Loucy (cell line): ENCODE measurements at regions not wholly inside any gene's neighbourhood (a gene's known extent, or its start where the extent isn't known, plus 50 kb on each side); places are given as distances from the start of the nearest gene placed in this dataset.

Source experiments
- H2AFZ ChIP-seq: fragments of 200-600 bp; sonication (generic); 2 replicates; pipeline ENCODE4 v1.6.0; 2016; ENCODE audit warnings: antibody characterized with exemption, mild to moderate bottlenecking, low read length, moderate library complexity
- H3F3A ChIP-seq: fragments of 200-600 bp; 2 replicates; pipeline ENCODE4 v1.6.0; 2016; ENCODE audit warnings: antibody characterized with exemption, low read depth, mild to moderate bottlenecking
- H3K27me3 ChIP-seq: fragments of 200-600 bp; sonication (generic); 2 replicates; pipeline ENCODE4 v1.6.1; 2014; ENCODE audit warnings: low read length, mild to moderate bottlenecking; ENCODE audit not compliant: insufficient read depth, poor library complexity, severe bottlenecking
- H3K36me3 ChIP-seq: fragments of 200-600 bp; sonication (generic); 2 replicates; pipeline ENCODE4 v1.6.1; 2016; ENCODE audit warnings: low read length; ENCODE audit not compliant: insufficient read depth
- H3K4me1 ChIP-seq: fragments of 200-600 bp; sonication (generic); 2 replicates; pipeline ENCODE4 v1.5.1; 2014; ENCODE audit warnings: low read length, mild to moderate bottlenecking; ENCODE audit not compliant: insufficient read depth, poor library complexity, severe bottlenecking
- H3K4me2 ChIP-seq: fragments of 200-600 bp; sonication (generic); 2 replicates; pipeline ENCODE4 v1.6.0; 2014; ENCODE audit warnings: antibody characterized with exemption, low read length, low read depth, mild to moderate bottlenecking; ENCODE audit not compliant: poor library complexity, severe bottlenecking
- H3K4me3 ChIP-seq: fragments of 200-600 bp; sonication (generic); 2 replicates; pipeline ENCODE4 v1.5.1; 2014; ENCODE audit warnings: low read length, mild to moderate bottlenecking, mixed read lengths; ENCODE audit not compliant: poor library complexity, severe bottlenecking
- H3K79me2 ChIP-seq: fragments of 200-600 bp; sonication (generic); 2 replicates; pipeline ENCODE4 v1.6.1; 2014; ENCODE audit warnings: low read length; ENCODE audit not compliant: insufficient read depth
- H3K9ac ChIP-seq: fragments of 200-600 bp; sonication (generic); 2 replicates; pipeline ENCODE4 v1.6.0; 2014; ENCODE audit warnings: mild to moderate bottlenecking, low read depth, low read length, moderate library complexity; ENCODE audit not compliant: poor library complexity, severe bottlenecking
- H3K9me2 ChIP-seq: fragments of 200-600 bp; sonication (generic); replicated peaks from 2 replicates; pipeline ENCODE4 v1.6.1; 2016; ENCODE audit warnings: low read depth, low read length, mixed read lengths
- H3K9me3 ChIP-seq: fragments of 200-600 bp; sonication (generic); 2 replicates; pipeline ENCODE4 v1.6.1; 2014; ENCODE audit warnings: mild to moderate bottlenecking, antibody characterized with exemption, low read length, low read depth; ENCODE audit not compliant: insufficient read depth
- H4K20me1 ChIP-seq: fragments of 200-600 bp; sonication (generic); 2 replicates; pipeline ENCODE4 v1.6.0; 2014; ENCODE audit warnings: antibody characterized with exemption, low read length, mild to moderate bottlenecking; ENCODE audit not compliant: insufficient read depth, poor library complexity, severe bottlenecking
- CTCF ChIP-seq: fragments of 200-600 bp; sonication (generic); conservative IDR thresholded peaks from 2 replicates; pipeline ENCODE4 v1.5.1; 2014; ENCODE audit warnings: mild to moderate bottlenecking, antibody characterized with exemption, low read length
- EZH2phosphoT487 ChIP-seq: fragments of 200-600 bp; IDR thresholded peaks from 2 replicates; pipeline ENCODE4 v1.6.1; 2018; ENCODE audit warnings: antibody characterized with exemption, mild to moderate bottlenecking, moderate library complexity, borderline replicate concordance

GRCh38 chr14:98101323-98101722 lies 1170.7 kb downstream of the BCL11B start:
- TF ChIP-seq EZH2phosphoT487 (no peak), CTCF (no peak)
- H2AFZ ChIP-seq, result no peak overlapping the region
- H3K4me2 ChIP-seq, result no peak overlapping the region
- H3K9ac ChIP-seq, result no peak overlapping the region
- H3K9me3 ChIP-seq, result no peaks in the 10 kb centered on the region
- no peaks in the 10 kb centered on the region for H3K4me1 ChIP-seq
- no peaks in the 10 kb centered on the region for H3F3A ChIP-seq
- no peaks in the 10 kb centered on the region for H3K36me3 ChIP-seq
- no peaks in the 10 kb centered on the region for H3K27me3 ChIP-seq
- H3K79me2 ChIP-seq, result no peaks in the 10 kb centered on the region
- H3K4me3 ChIP-seq, result no peak overlapping the region
- no peaks in the 10 kb centered on the region for H3K9me2 ChIP-seq
- no peaks in the 10 kb centered on the region for H4K20me1 ChIP-seq

DNA sequence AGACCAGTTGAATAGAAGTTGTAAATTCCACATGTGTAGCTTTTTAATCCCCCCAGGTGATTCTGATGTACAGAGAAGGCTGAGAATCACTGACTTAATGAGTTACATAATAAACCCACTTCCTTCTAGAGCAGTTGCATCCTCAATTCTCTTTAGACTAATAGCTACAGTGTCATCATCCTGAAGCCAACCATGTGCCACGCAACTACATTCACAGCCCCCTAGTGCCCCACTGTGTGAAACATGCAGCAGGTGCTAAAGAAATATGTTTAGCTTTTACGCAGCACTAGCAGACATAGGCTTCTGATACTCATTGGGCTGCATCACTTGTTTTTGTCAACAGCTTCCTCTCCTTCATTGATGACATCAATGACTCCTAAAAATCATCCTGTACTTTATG lies 1168.3 kb downstream of the BCL11B start:
- no peaks in the 10 kb centered on the region for H3F3A ChIP-seq
- no peaks in the 10 kb centered on the region for H3K9me2 ChIP-seq
- no peak overlapping the region for H3K9ac ChIP-seq
- no peaks in the 10 kb centered on the region for H3K79me2 ChIP-seq
- H3K4me2 ChIP-seq, result no peak overlapping the region
- H3K27me3 ChIP-seq, result no peaks in the 10 kb centered on the region
- H3K9me3 ChIP-seq, result no peaks in the 10 kb centered on the region
- H3K4me1 ChIP-seq, result no peaks in the 10 kb centered on the region
- H2AFZ ChIP-seq, result no peak overlapping the region
- no peaks in the 10 kb centered on the region for H4K20me1 ChIP-seq
- peak; percentile 28 for TF ChIP-seq CTCF
- no peak for TF ChIP-seq EZH2phosphoT487
- H3K36me3 ChIP-seq, result no peaks in the 10 kb centered on the region
- H3K4me3 ChIP-seq, result no peak overlapping the region

GRCh38 chr14:98109326-98109725 lies 1162.7 kb downstream of the BCL11B start:
- no peaks in the 10 kb centered on the region for H4K20me1 ChIP-seq
- H3K27me3 ChIP-seq, result no peaks in the 10 kb centered on the region
- H3K4me2 ChIP-seq, result no peak overlapping the region
- no peaks in the 10 kb centered on the region for H3K79me2 ChIP-seq
- no peaks in the 10 kb centered on the region for H3F3A ChIP-seq
- no peaks in the 10 kb centered on the region for H3K9me3 ChIP-seq
- no peak for TF ChIP-seq CTCF
- no peak for TF ChIP-seq EZH2phosphoT487
- H3K9ac ChIP-seq, result no peak overlapping the region
- no peaks in the 10 kb centered on the region for H3K9me2 ChIP-seq
- H3K36me3 ChIP-seq, result no peaks in the 10 kb centered on the region
- H3K4me1 ChIP-seq, result no peaks in the 10 kb centered on the region
- no peak overlapping the region for H2AFZ ChIP-seq
- H3K4me3 ChIP-seq, result no peak overlapping the region
